ENCODE measurements at regions not wholly inside any gene's neighbourhood (a gene's known extent, or its start where the extent isn't known, plus 50 kb on each side); places are given as distances from the start of the nearest gene placed in this dataset.

DNA sequence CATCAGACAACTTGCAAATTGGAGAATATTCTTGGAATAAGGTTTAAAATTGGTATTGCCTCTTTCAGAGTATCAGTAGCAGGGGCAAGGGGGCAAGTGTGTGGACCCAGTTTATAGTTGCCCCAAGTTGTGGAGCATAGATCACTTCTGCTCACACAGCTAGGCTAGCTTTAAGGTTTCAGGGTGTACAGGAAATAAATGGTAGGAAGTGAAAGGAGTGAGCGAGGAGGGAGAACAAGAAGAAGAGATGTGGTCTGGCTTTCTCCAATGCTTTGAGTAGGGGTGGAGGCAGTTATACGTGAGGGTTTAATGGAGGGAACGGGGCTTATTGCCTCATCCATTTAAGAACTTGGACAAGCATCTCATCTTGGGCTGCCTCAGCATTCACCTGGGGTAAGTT, 290.0 kb upstream of the CFAP20DC start:
- no peak for DNase-seq (ENCODE audit: low spot score)

DNA sequence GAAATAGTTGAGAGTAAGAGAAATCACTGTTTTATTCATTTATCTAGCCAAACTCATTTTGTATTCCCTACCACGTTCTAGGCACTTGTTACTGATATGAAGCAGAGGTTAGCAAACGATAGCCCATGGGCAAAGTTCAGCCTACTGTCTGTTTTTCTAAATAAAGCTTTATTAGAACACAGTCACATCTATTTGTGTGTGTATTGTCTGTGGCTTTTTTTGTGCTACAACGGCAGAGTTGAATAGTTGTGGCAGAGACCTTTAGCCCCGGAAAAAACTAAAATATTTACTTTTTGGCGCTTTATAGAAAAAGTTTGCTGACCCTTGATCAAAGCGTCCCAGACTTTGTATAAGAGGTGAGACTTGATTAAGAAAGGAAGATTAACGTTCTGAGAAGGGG, 289.1 kb upstream of the CFAP20DC start:
- no peak for DNase-seq (ENCODE audit: low spot score)

DNA sequence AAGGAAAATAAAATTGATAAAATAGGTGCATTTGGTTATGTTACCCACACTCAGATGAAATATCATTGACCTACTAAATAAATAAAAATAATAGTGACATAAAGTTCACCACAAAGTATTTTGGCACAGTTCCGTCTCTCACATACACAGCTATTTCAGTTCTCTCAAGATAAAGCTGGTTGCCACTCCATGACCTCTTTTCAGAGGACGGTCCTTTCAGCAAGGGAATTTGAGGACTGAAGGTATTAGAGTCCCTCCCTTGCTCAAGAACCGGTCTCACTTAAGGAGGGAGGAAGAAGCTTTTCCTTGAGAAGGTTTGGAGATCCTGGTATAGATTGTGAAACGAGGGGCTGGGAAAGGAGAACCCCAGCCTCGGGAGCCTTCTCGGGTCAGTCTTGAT, 285.5 kb upstream of the CFAP20DC start:
- DNase-seq (ENCODE audit: low spot score) = no peak

DNA sequence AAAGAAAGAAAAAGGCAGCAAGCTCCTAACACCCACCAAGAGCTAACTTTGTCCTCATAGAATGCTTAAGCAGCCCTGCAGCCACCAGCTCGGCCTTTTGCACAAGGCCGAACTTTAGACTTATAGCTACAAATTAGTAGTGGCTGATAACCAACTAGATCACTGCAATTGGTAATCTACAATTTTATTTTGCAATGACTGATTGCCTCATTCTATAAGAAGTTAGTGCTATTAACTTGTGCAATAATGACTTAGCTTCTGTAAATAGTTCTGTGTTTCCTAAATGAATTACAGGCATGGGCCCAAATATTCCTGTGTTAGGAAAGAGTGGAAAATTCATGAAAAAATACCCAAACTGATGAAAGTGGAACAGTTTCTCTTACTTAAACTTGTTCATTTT, 284.8 kb upstream of the CFAP20DC start:
- no peak for DNase-seq (ENCODE audit: low spot score)

DNA sequence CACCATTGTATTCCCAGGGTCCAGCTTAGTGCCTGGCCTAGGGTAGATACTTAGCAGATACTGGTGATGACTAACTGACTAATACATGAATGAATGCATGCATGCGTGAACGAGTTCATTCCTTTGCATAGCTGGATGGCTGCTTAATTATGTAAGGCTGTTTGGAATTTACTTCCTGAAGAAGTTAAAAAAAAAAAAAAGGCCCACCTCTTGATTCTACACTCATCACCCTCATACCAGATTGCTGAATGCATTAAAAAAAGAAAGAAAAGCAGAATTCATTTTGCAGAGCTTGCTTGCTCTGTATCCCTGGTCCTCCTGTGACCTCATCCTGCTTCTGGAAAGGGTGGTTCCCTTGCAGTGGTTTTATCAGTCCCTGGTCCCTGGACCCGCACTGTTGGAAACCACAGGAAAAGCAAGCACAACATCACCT, 277.6 kb upstream of the CFAP20DC start:
- no peak for DNase-seq (ENCODE audit: low spot score)

DNA sequence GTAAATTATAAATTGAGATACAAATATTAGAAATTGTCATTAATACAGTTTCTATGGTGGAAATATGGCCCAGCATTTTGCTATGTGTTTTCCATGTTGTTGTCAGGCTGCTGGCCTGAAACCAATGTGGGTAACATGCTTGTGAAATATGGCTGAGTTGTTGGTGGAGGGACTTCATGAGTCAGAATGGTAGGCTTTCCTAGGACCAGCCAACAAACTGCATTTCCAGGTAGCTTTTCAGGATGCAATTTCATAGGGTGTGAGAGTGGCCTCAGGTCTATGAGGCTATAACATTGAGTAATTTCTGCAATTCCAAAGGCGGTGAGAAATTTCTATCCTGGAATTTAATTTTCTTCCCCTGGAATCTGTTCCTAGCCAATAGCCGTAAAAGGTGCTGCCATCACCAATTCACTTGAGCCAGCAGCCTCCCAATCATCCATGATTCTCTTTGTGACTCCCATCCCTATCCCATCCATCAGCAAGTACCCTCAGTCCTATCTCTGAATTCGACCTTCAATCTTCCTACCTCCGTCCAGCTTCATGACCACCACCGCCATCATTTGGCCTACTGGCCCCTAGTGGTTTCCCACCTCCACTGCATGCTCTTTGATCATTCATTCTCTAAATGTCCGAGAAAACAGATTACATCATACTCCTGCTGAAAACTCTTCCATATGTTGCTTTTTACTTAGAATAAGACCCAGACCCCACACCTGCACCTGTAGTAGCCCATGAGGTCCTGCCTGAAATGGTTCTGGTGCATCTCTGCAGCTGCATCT, 276.6 kb upstream of the CFAP20DC start:
- no peak for DNase-seq (ENCODE audit: low spot score)

DNA sequence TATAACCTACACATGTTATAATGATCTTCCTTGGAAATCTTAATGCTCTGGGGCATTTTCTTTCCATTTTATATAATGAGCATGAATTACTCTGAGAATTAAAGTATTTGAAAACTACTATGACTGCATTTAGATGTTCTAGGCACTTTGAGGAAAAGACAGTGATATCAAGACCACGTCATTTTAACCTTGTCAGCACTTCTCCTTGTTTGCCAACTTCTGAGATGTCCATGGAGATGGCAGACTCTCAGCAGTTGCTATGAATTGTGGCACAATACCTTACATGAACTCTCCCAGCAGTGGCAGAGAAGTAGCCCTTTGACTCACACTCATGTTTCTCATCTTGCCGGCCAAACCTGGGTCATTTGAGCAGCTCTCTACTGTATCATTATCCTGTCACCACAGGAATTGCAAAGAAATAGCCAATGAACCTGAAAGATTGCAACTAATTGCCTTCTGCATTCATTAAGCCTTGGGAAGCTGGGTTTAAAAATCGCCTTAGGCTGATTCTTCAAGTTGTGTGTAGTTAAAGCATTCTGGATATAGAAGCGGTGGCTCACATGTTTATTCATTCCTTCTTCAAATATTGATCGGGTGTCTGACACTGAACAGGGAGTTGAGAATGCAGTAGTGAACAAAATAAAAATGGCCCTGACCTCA, 272.2 kb upstream of the CFAP20DC start:
- DNase-seq (ENCODE audit: low spot score) = no peak

DNA sequence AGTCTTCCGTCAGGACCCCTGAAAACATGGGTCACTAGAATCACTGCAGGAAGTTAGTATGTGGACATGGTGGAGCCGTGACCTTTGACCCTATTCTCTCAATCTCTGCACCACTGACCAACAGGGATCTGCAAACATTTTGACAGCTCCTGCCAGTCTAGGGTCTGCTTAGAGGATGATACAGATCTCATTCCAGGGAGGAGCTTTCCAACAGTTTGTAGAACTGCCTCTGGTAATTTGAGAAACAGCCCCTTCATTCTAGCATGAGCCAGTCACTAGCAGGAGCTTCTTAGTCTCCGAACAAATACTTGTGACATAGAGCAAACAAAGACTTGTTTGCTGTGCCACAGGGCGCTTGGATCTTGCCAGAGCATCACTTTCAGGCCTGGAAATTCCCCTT, 270.3 kb upstream of the CFAP20DC start:
- no peak for DNase-seq (ENCODE audit: low spot score)

DNA sequence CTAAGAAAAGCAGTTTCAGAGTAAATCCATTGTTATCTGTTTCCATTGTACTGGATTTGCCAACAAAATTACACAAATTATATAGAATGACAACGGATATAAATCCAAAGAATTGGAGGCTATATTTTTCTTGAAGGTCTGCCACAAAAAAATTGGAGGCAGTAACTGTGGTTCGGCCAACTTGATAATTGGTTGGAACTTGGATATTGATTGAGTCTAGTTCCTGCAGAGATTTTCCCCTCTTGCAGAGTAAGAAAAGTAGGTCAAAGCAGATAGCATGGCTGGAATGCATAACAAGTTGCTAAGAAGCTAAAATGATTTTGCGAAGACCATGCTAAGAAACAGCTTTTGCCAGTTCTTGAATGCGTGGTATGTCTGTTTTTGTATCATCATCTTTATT, 269.6 kb upstream of the CFAP20DC start:
- no peak for DNase-seq (ENCODE audit: low spot score)

DNA sequence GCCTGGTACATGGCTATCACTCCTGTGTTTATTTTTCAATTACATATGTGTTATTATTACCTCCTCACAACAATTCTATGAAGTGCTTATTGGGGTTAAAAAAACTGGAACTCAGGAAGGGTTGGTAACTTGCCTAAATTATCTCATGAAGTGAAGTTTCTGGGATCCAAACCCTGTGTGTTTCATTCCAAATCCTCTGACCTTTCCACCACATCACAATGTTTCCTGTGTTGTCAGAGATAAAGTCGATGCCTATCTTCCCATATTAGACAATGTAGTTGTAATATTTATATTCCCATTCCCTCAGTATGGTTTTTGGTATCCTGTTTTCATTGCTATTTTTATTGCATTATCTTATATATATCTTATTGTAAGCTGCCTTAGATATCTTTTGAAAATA, 269.1 kb upstream of the CFAP20DC start:
- DNase-seq (ENCODE audit: low spot score) = no peak

DNA sequence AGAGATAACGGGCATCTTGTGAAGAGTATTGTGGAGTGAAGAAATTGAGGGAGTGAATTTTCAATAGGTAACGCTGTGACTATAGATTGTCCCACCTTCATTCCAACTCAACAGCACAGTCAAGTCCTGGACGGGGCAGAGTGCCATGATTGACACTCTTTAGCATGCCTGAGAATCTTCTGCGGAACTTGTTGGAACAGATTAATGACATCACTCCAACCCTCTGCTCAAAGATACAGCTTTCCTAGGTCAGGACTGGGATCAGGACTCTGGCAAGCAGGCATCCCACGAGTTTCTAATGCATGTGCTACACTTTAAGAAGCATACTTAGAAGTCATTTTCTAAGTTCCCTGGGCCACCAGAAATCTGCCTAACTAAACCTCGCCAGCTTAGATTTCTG, 267.6 kb upstream of the CFAP20DC start:
- DNase-seq (ENCODE audit: low spot score) = no peak

DNA sequence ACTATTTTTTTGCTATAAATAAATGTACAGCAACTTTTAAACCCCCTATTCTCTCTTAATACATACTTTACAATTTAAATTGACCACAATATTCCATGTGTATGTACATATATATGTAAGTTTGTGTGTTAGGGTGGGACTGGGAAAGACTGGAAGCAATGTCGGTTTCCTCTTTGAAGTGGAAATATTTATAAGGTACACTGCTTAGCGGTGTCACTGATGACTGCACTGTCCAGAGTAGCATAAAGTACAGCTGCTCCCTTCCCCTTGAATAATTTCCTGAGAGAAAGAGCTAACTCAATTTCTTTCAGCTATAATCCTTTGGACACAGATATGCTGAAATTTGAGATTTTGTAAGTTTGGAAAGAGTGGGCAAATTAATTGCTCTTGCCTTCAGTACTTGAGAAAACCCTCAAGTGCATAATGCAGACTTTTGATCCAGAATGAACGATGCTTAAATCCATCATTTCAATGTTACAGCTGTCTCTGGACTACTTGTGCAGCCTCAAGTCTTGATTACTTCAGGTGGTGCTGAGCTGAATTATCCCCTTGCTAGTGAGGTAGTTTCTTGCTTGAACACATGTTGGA, 267.0 kb upstream of the CFAP20DC start:
- DNase-seq (ENCODE audit: low spot score) = no peak

DNA sequence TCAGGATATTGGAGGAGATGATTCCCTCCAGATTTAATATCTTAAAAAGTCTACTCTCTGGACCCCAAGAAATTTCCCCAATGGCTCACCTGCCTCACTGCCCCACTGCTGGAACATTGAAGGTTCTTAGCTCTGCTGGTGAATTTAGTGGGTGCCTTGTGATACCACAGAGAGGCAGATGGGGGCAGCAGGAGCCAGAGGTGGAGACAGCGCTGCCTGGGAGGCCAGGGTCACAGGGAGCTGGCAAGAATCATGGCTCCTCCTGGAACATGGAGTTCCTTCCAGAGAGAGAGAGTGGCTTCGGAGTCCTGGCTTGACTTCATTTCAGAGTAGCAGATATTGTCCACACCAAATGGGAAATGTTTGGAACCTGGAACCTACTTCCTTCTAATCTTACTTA, 263.5 kb upstream of the CFAP20DC start:
- no peak for DNase-seq (ENCODE audit: low spot score)

DNA sequence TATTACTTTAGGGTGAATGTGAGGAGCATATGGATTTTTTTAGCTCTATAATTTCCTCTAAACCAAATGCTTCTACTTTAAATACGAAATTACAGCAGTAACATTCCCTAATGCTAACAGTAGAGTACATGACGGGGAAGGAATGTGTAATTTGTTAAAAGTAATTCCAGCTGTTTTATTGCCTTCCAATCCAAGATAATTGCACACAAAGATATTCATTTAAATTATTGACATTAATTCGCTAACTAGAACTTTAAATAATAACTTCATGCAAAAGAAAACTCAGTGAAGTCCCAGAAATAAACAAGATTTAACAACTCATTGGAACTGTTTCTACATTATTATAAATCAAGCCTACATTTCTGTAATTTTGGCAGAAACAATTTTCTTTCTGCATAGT, 261.4 kb upstream of the CFAP20DC start:
- no peak for DNase-seq (ENCODE audit: low spot score)

DNA sequence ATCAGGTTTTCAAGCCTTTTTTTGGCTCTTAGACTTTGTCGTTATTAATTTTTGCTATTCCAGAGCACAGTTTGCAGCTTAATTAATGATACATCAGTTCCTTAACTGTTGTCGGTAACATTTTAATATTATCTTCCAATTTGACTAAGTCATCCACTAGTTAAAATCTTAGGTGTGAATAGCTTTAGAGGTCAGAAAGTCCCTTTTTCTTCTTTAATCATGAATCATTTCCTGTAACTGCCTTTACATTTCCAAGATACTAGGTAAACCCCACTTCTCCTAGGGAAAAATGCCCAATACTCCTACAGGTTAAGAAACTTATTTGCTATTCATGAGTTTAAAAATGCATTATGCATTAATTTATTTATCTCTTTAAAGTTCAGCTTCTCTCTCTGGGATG, 260.9 kb upstream of the CFAP20DC start:
- no peak for DNase-seq (ENCODE audit: low spot score)

DNA sequence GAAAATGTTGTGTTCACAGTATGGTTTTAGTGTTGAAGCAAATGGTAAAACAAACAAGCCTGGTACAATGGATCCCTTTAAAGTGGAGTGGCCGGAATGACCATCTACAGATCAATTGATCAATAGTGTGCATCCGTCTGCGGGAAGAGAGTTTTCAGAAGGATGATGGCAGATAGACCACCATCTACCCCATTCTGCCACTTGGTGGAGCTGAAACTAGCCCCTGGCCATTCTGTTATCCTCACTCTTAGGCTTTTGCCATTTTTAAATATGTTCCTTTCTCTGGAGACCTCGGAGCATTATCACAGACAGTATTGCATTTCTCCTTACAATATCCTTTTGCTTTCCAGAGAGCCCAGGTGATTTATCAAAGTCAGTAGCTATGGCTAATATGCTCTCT, 258.9 kb upstream of the CFAP20DC start:
- no peak for DNase-seq (ENCODE audit: low spot score)

DNA sequence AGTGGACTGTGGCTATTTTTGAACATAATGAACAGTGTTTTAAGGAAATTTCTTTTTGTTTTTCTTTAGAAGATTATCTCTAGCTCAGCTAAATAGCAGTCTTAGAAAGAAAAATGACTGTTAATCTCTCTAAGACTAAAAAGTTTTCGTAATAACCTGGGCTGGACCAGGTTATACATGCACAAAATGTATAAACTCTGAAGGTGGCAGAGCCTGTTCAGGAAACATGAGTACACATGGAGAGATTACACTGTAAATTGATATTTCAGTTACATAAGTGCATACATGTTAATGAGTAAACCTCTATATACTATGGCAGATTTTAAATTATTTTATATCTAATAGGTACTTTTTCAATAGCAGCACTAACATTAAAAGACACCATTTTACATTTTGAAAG, 258.2 kb upstream of the CFAP20DC start:
- no peak for DNase-seq (ENCODE audit: low spot score)

DNA sequence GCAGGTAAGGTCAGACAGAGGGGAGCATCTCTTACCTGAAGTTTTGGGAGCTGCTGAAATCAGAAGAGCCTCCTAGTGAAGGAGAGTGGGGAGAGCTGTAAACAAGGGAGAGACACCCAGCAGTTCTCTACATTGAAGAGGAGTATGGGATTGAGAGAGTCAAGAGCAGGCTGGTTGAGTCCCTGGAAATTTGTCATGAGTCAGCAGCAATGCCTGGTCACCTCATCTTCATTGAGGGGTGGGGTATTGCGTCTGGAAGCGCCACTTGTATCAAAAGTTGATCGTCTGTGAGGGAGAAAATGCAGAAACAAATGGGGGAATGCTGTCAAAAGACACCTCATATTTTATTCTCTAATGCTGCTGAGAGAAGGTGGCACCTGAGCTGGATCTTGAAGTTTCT, 256.6 kb upstream of the CFAP20DC start:
- no peak for DNase-seq (ENCODE audit: low spot score)

DNA sequence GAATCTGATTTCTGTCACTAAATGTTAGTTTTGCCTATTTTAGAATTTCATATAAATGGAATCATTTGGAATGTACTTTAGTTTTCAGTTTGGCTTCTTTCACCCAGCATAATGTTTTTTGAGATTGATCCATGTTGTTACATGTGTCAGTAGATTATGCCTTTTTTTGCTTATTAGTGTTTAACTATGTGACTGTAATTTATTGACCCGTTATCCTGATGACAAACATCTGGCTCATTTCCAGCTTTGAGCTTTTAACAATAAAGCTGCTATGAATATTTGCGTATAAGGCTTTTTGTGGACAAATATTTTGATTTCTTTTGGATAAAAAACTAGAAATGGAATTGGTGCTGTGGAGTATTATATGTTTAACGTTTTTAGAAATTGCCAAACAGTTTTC, 254.5 kb upstream of the CFAP20DC start:
- DNase-seq (ENCODE audit: low spot score) = no peak

DNA sequence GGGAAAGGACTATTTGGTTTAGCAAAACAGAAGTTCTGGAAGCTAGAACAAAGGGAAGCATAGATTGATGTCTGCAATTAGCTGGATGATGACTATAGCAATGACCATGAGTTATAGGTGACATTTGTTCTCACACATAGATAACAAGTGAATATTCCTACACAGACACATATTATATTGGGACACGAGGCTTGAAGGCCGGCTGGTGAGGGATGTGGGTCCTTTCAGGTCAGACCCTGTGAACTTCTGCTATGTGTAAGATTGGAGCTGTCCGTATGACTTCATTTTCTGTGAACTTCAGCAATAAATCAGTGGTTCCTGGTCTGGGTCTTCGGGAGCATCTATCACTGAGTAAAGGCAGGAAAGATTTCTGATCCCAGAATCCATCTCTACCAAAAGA, 253.6 kb upstream of the CFAP20DC start:
- no peak for DNase-seq (ENCODE audit: low spot score)

DNA sequence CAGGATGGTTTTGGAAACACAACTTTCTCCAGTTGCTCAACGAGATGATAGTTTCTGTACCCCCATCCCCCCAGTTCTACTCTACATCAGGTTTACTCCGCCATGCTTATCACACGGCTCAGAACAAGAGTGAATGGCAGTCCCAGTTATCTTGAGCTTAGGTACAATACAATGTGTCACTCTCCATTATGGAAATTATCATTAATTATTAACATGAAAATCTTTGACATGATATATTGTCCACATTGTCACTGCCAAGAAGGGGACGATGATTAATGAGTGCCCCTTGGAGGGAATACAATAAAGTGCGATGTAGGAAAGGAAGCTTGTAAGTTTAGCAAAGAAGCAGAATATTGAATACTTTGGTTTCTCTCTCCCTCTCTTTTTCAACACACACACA, 252.6 kb upstream of the CFAP20DC start:
- DNase-seq (ENCODE audit: low spot score) = no peak

DNA sequence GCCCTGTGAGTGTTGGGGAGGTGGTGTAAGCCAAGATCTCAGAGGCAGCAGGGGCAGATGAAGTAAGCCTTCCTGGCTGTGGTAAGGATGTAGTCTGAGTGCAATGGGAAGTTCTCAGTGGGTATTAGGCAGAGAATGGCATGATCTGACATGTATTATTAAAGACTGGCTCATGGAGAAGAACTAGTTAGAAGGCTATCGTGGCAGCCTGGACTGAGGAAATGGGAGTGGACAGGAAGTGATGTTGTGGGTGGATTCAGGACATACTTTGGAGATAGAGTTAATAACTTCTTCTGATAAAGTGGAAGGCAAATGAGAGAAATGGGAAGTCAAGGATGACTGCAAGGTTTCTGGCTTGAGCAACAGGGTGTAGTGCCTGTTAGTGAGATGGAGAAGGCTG, 250.9 kb upstream of the CFAP20DC start:
- no peak for DNase-seq (ENCODE audit: low spot score)

DNA sequence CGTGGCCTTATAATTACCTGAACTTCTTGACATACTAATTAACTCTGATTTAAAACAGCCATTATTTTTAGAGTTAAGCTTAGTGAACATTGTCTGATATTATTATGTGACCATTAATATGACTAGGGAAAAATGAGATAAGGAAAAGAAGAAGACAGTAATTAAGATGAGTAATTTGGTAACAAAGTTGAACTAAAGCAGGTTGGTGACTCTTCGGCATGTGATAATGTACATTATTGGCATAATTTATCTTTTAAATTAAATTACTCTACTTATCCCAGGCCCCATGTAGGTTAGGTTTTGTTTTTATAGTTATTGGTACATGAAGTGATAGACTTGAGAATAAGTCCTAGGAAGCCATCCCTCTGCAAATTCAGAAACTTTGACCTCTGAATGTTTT, 249.7 kb upstream of the CFAP20DC start:
- DNase-seq (ENCODE audit: low spot score) = no peak

DNA sequence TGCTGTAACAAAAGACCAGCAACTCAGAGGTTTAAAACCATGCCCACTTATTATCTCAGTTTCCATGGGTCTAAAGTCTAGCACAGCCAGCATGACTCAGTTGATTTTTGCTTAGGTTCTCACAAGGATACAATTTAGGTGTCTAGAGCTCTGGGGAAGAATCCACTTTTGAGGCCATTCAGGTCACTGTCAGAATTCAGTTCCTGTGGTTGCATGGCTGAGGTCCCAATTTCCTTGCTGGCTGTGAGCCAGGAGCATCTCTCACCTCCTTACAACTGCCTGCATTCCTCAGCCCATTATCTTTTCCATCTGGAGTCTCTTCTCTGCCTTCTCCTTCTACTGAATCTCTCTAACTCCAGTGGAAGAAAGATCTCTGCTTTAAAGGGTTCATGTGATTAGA, 240.5 kb upstream of the CFAP20DC start:
- DNase-seq (ENCODE audit: low spot score) = no peak

Data from LoVo (cell line).